GM23248 (cell line): ENCODE measurements at regions not wholly inside any gene's neighbourhood (a gene's known extent, or its start where the extent isn't known, plus 50 kb on each side); places are given as distances from the start of the nearest gene placed in this dataset.

Experiments
- DNase-seq: peaks from one replicate; pipeline ENCODE4 v3.0.0-alpha.2; 2015
- H2AFZ ChIP-seq: fragments of 200-600 bp; sonication (generic); 2 replicates; pipeline ENCODE4 v1.6.1; 2016; ENCODE audit warnings: antibody characterized with exemption
- H3F3A ChIP-seq: fragments of 200-600 bp; sonication (generic); 2 replicates; pipeline ENCODE4 v1.6.1; 2016; ENCODE audit warnings: mild to moderate bottlenecking, antibody characterized with exemption, mixed run types; ENCODE audit not compliant: insufficient read depth
- H3K27ac ChIP-seq: fragments of 200-600 bp; sonication (generic); 2 replicates; pipeline ENCODE4 v1.5.1; 2016; ENCODE audit warnings: mild to moderate bottlenecking
- H3K27me3 ChIP-seq: fragments of 200-600 bp; sonication (generic); replicated peaks from 2 replicates; pipeline ENCODE4 v1.6.1; 2016; ENCODE audit warnings: mild to moderate bottlenecking; ENCODE audit not compliant: insufficient read depth
- H3K36me3 ChIP-seq: fragments of 200-600 bp; sonication (generic); 2 replicates; pipeline ENCODE4 v1.6.1; 2016; ENCODE audit warnings: low read depth, mild to moderate bottlenecking
- H3K4me1 ChIP-seq: fragments of 200-600 bp; sonication (generic); 2 replicates; pipeline ENCODE4 v1.6.1; 2016; ENCODE audit warnings: mild to moderate bottlenecking; ENCODE audit not compliant: insufficient read depth
- H3K4me2 ChIP-seq: fragments of 200-600 bp; sonication (generic); one replicate; pipeline ENCODE4 v1.6.1; 2016; ENCODE audit warnings: mild to moderate bottlenecking; ENCODE audit not compliant: unreplicated experiment
- H3K4me3 ChIP-seq: fragments of 200-600 bp; sonication (generic); 2 replicates; pipeline ENCODE4 v1.5.1; 2016; ENCODE audit warnings: mild to moderate bottlenecking
- H3K79me2 ChIP-seq: fragments of 200-600 bp; sonication (generic); 2 replicates; pipeline ENCODE4 v1.6.1; 2016; ENCODE audit warnings: mild to moderate bottlenecking; ENCODE audit not compliant: insufficient read depth
- H3K9ac ChIP-seq: fragments of 200-600 bp; sonication (generic); 2 replicates; pipeline ENCODE4 v1.6.1; 2016; ENCODE audit warnings: mild to moderate bottlenecking
- H3K9me2 ChIP-seq: fragments of 200-600 bp; sonication (generic); 2 replicates; pipeline ENCODE4 v1.6.1; 2016; ENCODE audit warnings: mixed run types, mild to moderate bottlenecking, moderate library complexity; ENCODE audit not compliant: insufficient read depth
- H3K9me3 ChIP-seq: fragments of 200-600 bp; sonication (generic); one replicate; pipeline ENCODE4 v1.6.1; 2017; ENCODE audit warnings: low read depth
- H4K20me1 ChIP-seq: fragments of 200-600 bp; sonication (generic); 2 replicates; pipeline ENCODE4 v1.6.0; 2016; ENCODE audit not compliant: insufficient read depth
- EZH2 ChIP-seq: fragments of 200-600 bp; sonication (generic); IDR thresholded peaks from 2 replicates; pipeline ENCODE4 v1.6.1; 2018; ENCODE audit warnings: antibody characterized with exemption, mild to moderate bottlenecking; ENCODE audit not compliant: insufficient read depth, poor library complexity, severe bottlenecking
- EZH2phosphoT487 ChIP-seq: fragments of 200-600 bp; sonication (generic); IDR thresholded peaks from 2 replicates; pipeline ENCODE4 v1.6.1; 2018; ENCODE audit warnings: antibody characterized with exemption, moderate library complexity, mild to moderate bottlenecking, low read depth; ENCODE audit not compliant: insufficient read depth
- WGBS, 2 experiments: methylation state at CpG; one replicate each; pipeline ENCODE4 v1.1.6; 2015 to 2017; ENCODE audit warnings: low lambda C conversion rate in 2 of 2, low coverage in 1 of 2; ENCODE audit errors: missing lambda C conversion rate in 2 of 2; 5-methylcytosine and 5-hydroxymethylcytosine counted together
- in situ Hi-C: fragments of 300-500 bp; cut with MboI; formaldehyde crosslinking; loops from 2 replicates; pipeline ENCODE4 v1.15.0; 2020

GRCh38 chr20:51321343-51322163 lies 221.0 kb downstream of the NFATC2 start:
- H3K9ac ChIP-seq = no peak overlapping the region
- H2AFZ ChIP-seq = no peak overlapping the region
- DNase-seq = no peak
- H3F3A ChIP-seq = no peaks in the 10 kb centered on the region
- TF ChIP-seq EZH2 (no peak), EZH2phosphoT487 (no peak)
- no peak overlapping the region for H3K4me3 ChIP-seq
- 67 to 72% methylated on average over 17 of the region's 17 CpGs for WGBS, 2 experiments
- in situ Hi-C loops = loop anchor here (25.0 kb wide), 1 partner anchor 509 kb away; no protein-coding TSS in a partner anchor
- H3K4me2 ChIP-seq = no peak overlapping the region
- no peaks in the 10 kb centered on the region for H3K9me2 ChIP-seq
- H3K27me3 ChIP-seq = no peaks in the 10 kb centered on the region
- H3K9me3 ChIP-seq = no peaks in the 10 kb centered on the region
- H4K20me1 ChIP-seq = no peaks in the 10 kb centered on the region
- H3K27ac ChIP-seq = no peak overlapping the region
- peaks cover under 1% of the 10 kb centered on the region; the same call in 1 of the 2 replicates for H3K4me1 ChIP-seq
- no peaks in the 10 kb centered on the region for H3K79me2 ChIP-seq
- H3K36me3 ChIP-seq = no peaks in the 10 kb centered on the region

- Histone ChIP-seq H3K9ac (no peak overlapping the region), H3K79me2 (no peaks in the 10 kb centered on the region), H3K27ac (no peak overlapping the region), H3K9me2 (no peaks in the 10 kb centered on the region), H3K9me3 (no peaks in the 10 kb centered on the region), H3K4me2 (no peak overlapping the region), H3K4me1 (no peaks in the 10 kb centered on the region), H3K4me3 (no peak overlapping the region), H4K20me1 (no peaks in the 10 kb centered on the region), H3K36me3 (no peaks in the 10 kb centered on the region), H3F3A (no peaks in the 10 kb centered on the region), H3K27me3 (no peaks in the 10 kb centered on the region), H2AFZ (no peak overlapping the region)
- WGBS, 2 experiments = 76 to 79% methylated on average over 5 of the region's 5 CpGs
- in situ Hi-C loops = loop anchor here (25.0 kb wide), 1 partner anchor 507 kb away; no protein-coding TSS in a partner anchor
- no peak for DNase-seq
- TF ChIP-seq EZH2 (no peak), EZH2phosphoT487 (no peak)
Measured at GRCh38 chr20:51319522-51319921, 223.0 kb downstream of the NFATC2 start.

GRCh38 chr20:51318058-51318949 lies 224.2 kb downstream of the NFATC2 start:
- 63 to 67% methylated on average over 27 of the region's 27 CpGs for WGBS, 2 experiments
- Histone ChIP-seq H3K9me3 (no peaks in the 10 kb centered on the region), H3K4me3 (no peak overlapping the region), H3K4me2 (no peak overlapping the region), H3K9me2 (no peaks in the 10 kb centered on the region), H3K9ac (no peak overlapping the region), H3K27ac (no peak overlapping the region), H3K79me2 (no peaks in the 10 kb centered on the region), H3K36me3 (no peaks in the 10 kb centered on the region), H3F3A (no peaks in the 10 kb centered on the region), H4K20me1 (no peaks in the 10 kb centered on the region), H3K4me1 (no peaks in the 10 kb centered on the region), H3K27me3 (no peaks in the 10 kb centered on the region), H2AFZ (no peak overlapping the region)
- DNase-seq = peak; percentile 55
- in situ Hi-C loops = loop anchor here (25.0 kb wide), 1 partner anchor 506 kb away; no protein-coding TSS in a partner anchor
- no peak for TF ChIP-seq EZH2phosphoT487
- no peak for TF ChIP-seq EZH2

GRCh38 chr20:51315390-51315789 lies 227.1 kb downstream of the NFATC2 start:
- DNase-seq = no peak
- Histone ChIP-seq H3K4me1 (no peaks in the 10 kb centered on the region), H3K9me3 (no peaks in the 10 kb centered on the region), H2AFZ (no peak overlapping the region), H4K20me1 (no peaks in the 10 kb centered on the region), H3K79me2 (no peaks in the 10 kb centered on the region), H3K36me3 (no peaks in the 10 kb centered on the region), H3K9me2 (no peaks in the 10 kb centered on the region), H3F3A (no peaks in the 10 kb centered on the region), H3K27ac (no peak overlapping the region), H3K27me3 (no peaks in the 10 kb centered on the region), H3K4me2 (no peak overlapping the region), H3K4me3 (no peak overlapping the region), H3K9ac (no peak overlapping the region)
- in situ Hi-C loops = loop anchor here (25.0 kb wide), 1 partner anchor 503 kb away; no protein-coding TSS in a partner anchor
- no peak for TF ChIP-seq EZH2
- no peak for TF ChIP-seq EZH2phosphoT487
